ENCODE measurements at regions not wholly inside any gene's neighbourhood (a gene's known extent, or its start where the extent isn't known, plus 50 kb on each side); places are given as distances from the start of the nearest gene placed in this dataset.

- no peak overlapping the region for H2AFZ ChIP-seq
- H3K4me3 Mint-ChIP-seq: no peak overlapping the region
- no peaks in the 10 kb centered on the region for H3K27me3 ChIP-seq (ENCODE audit: insufficient read depth)
- ATAC-seq (no peak), DNase-seq (ENCODE audit: low spot score) (no peak)
- no peak overlapping the region for H3K4me3 ChIP-seq
- H3K36me3 Mint-ChIP-seq (ENCODE audit: low read depth): no peaks in the 10 kb centered on the region
- peaks cover 3% of the 10 kb centered on the region for H3K27me3 Mint-ChIP-seq (ENCODE audit: insufficient read depth, low read depth, poor library complexity)
- no peaks in the 10 kb centered on the region for H3F3A ChIP-seq (replicated peaks; ENCODE audit: low read depth)
- 0 out of 2 replicates have a peak, but pooled peaks cover 7% of the 10 kb centered on the region for H3K4me1 ChIP-seq (ENCODE audit: insufficient read depth)
- no peaks in the 10 kb centered on the region for H3K36me3 ChIP-seq (ENCODE audit: insufficient read depth)
- no peaks in the 10 kb centered on the region for H3K9me2 ChIP-seq (ENCODE audit: insufficient read depth)
- H3K27ac ChIP-seq (ENCODE audit: low read depth): no peak overlapping the region
- peaks cover 13% of the 10 kb centered on the region; the same call in 2 of the 3 replicates for H3K4me1 Mint-ChIP-seq
- TF ChIP-seq ZNF331 (CRISPR knock-in tag; IDR thresholded peaks at IDR 0.05; ENCODE audit: low read depth) (no peak), EZH2phosphoT487 (IDR thresholded peaks at IDR 0.05; ENCODE audit: unreplicated experiment) (no peak), CTCF (conservative IDR thresholded peaks at IDR 0.05; ENCODE audit: low read depth in 2 of 2) (no peak), ZNF114 (CRISPR knock-in tag; IDR thresholded peaks at IDR 0.05) (no peak), REST (IDR thresholded peaks at IDR 0.05; ENCODE audit: unreplicated experiment) (no peak), NANOG (IDR thresholded peaks at IDR 0.05; ENCODE audit: borderline replicate concordance) (no peak), POLR2AphosphoS5 (IDR thresholded peaks at IDR 0.05; ENCODE audit: low read depth) (no peak), ZNF462 (CRISPR knock-in tag; IDR thresholded peaks at IDR 0.05) (no peak), STAT1 (IDR thresholded peaks at IDR 0.05; ENCODE audit: unreplicated experiment) (no peak), CREB1 (CRISPR knock-in tag; IDR thresholded peaks at IDR 0.05; ENCODE audit: low read depth) (no peak), EZH2 (IDR thresholded peaks at IDR 0.05; ENCODE audit: low read depth, unreplicated experiment) (no peak), ETS1 (IDR thresholded peaks at IDR 0.05) (no peak)
- no peak overlapping the region for H3K27ac Mint-ChIP-seq
- no peaks in the 10 kb centered on the region for H3K9me3 Mint-ChIP-seq
- H3K79me2 ChIP-seq (replicated peaks; ENCODE audit: insufficient read depth): no peaks in the 10 kb centered on the region
- no peaks in the 10 kb centered on the region for H4K20me1 ChIP-seq (replicated peaks; ENCODE audit: insufficient read depth)
- H3K4me2 ChIP-seq: no peak overlapping the region
These were observed 772.4 kb upstream of the NR2F2 start for GRCh38 chr15:95558131-95558530.
